C1 segment of cervical spinal cord (tissue), 14 donors: ENCODE measurements at regions not wholly inside any gene's neighbourhood (a gene's known extent, or its start where the extent isn't known, plus 50 kb on each side); places are given as distances from the start of the nearest gene placed in this dataset.

Source experiments
- DNase-seq, 14 donors: peaks; one replicate each; lab custom pipeline; 2025; lab: John Stamatoyannopoulos, UW

GRCh38 chr7:156104501-156105336, 292.5 kb upstream of the SHH start:
- no peak for DNase-seq

DNA sequence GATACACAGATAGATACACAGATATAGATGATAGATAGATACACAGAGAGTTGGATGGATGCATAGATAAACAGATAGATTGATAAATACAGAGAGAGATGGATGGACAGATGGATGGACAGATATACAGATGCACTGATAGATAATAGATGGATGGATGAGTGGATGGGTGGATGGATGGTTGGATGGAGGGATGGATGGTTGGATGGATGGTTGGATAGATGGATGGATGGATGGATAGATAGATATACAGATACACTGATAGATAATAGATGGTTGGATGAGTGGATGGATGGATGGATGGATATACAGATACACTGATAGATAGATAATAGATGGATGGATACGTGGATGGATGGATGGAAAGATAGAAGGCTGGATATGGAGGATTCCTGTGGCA, 290.0 kb upstream of the SHH start:
- DNase-seq = no peak

GRCh38 chr7:156101355-156101754, 289.1 kb upstream of the SHH start:
- DNase-seq = no peak

DNA sequence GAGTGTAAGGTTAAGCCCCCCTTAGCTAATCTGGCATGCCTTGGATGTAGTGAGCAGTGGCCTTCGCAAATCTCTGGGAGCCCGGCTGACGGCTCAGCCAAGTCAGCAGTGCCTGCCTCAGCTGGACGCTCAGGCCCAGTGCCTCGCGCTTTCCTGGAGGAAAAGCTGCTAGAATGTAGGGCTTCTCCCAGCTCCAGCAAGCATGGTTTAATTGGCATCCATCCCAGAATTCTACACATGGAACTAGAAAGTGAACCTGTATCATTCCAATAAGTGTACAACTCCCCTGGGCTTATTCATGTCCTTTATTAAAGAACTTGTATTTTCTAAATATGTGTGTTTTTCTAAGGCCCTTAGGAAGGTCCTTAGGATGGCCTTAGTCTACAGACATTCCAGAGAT, 287.8 kb upstream of the SHH start:
- no peak for DNase-seq

GRCh38 chr7:156099085-156099484, 286.8 kb upstream of the SHH start:
- no peak for DNase-seq

DNA sequence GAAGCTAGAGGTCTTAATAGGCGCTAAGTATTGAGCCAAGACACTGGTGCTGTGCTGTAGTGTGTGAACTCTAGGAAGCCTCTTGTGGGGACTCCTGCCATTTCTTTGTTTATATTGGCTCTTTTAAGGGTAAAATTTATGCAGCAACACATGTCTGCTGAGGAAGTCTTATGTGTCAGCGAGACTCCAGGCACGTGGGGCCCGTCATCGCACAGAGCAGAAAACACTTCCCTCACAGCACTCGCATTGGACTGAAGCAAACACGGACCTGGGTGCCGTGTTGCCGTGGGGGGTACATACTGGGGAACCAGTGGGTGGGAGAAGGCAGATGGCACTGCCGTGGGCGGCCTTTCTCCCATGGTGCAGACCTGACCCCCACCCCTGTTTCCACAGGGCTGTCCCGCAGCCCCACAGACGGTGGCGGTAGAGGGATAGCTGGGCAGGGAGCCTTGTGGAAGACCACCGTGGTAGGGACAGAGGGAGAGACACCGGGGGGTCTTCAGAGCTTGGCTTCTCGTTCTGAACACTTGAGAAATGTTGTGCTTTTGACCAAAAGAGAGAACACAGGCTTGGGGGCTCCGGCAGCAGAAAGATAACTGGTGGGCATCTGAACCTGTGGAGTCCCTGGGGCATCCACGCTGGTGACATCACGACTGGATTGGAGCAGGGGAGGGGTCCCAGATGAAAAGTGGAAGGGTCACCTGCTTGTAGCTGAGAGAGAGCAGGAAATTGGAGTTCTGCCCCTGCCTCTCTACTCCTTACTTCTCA, 284.7 kb upstream of the SHH start:
- DNase-seq = no peak

- no peak for DNase-seq
Measured at GRCh38 chr7:156095908-156096539, 283.8 kb upstream of the SHH start.

GRCh38 chr7:156094350-156095146, 282.3 kb upstream of the SHH start:
- DNase-seq = no peak

DNA sequence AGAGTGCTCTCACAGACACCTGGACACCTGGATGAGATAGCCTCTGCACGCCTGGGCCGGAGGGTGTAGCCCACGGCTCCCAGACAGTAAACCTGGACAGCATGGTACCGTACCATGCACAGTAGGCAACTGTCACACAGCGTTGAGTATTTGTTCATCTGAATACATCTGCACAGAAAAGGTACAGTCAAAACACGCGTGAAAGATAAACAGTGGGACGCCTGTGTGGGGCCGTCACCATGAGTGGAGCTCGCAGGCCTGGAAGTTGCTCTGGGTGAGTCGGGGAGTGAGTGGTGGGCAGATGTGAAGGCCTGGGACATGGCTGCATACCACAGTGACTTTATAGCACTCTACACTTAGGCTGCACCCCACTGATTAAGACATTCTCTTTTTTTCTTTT, 280.0 kb upstream of the SHH start:
- no peak for DNase-seq

DNA sequence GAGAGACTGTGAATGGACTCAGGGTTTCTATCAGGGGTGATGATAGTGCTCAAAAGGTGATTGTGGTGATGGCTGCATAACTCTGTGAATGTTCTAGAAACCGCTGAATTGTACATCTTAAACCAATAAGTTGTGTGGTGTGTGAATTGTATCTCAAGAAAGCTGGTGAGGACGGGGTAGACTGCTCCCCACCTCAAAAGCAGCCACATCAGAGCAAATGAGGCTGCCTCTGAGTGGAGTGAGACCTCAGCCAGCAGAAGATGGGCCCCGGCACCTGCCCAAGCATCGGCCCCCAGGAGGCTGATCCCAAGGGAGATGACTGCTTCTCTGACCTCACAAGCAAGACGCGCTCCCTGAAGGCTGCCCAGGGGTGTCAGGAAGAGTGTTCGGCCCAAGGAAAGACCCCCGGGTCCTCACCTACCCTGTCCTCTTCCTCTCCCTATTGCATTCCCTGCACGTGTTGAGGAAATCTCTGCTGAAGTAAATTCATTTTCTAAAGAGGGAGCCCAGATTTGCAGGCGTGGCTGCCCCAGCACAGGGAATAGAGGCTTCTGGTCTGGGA, 279.3 kb upstream of the SHH start:
- no peak for DNase-seq

- no peak for DNase-seq
Measured at GRCh38 chr7:156090988-156091387, 278.7 kb upstream of the SHH start.

- DNase-seq = no peak
Measured at GRCh38 chr7:156089222-156089621, 277.0 kb upstream of the SHH start.

DNA sequence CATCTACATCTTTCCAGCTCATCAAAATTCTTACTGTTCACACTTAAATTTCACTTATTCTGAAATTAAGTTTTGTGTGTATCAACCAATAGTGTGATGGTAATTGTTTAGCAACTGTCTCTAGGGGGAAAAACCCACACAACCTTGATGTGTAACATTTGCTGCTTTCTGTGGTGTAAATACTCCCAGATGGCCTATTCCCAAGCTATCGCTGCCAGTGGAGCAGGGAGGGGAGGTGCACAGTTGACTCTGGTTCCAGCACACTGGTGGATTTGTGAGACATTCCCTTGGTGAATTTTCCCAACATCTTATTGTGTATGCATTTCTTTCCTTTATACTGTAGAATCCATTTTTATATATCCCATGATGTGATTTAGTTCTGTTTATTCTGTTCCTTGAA, 275.9 kb upstream of the SHH start:
- no peak for DNase-seq

GRCh38 chr7:156082048-156083040, 270.1 kb upstream of the SHH start:
- DNase-seq = no peak

DNA sequence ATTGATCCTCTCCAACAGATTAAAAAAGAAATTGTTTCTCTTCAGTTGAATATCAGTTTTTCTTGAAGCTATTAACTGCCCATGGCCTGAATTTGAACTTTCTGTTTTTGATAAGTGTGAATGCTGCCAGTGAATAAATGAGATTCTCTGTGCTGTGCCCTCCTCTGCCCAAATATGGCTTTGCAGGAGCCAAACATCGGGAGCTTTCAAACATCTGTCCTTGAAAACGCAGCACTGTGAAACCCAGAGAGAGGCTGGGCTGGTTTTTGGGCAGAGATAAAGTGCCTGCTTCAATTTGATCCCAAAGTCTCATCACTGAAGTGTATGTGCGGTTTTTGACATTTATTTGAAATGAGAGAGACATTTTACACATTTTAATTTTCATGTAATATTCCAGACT, 268.3 kb upstream of the SHH start:
- no peak for DNase-seq

DNA sequence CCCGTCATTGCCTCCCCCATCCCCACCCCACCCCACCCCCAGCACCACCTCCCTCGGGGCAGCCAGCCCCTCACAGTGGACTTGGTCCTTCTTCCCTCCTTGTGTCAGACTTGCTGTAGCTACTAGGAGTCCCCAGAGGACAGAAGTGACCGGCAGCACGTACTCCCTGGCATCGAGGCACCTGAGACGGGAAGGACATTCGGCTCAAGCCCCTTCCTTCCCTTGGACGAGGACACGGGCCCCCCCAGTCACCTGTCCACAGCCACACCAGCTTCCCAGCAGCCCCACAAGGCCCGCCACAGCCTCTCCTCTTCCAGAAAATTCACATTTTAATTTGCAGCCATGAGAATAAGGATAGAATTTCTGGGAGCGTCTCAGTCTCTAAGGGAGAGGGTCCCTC, 267.8 kb upstream of the SHH start:
- no peak for DNase-seq

DNA sequence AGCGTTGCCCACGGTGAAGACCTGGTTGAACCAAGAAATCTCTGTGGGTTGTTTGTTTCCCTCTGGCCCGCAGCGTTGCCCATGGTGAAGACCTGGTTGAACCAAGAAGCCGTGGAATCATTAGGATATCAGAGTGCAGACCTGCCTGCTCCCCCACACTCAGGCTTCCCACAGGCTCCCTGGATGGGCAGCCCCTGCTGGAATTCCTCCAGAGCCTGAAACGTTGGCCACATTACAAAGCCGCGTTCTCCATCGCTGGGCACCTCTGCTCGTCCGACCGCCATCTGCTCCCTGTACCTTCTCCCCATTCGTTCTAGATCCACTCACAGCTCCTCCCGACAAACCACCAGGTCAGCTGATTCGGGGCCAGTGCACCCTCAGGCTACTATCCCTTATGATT, 266.9 kb upstream of the SHH start:
- no peak for DNase-seq

DNA sequence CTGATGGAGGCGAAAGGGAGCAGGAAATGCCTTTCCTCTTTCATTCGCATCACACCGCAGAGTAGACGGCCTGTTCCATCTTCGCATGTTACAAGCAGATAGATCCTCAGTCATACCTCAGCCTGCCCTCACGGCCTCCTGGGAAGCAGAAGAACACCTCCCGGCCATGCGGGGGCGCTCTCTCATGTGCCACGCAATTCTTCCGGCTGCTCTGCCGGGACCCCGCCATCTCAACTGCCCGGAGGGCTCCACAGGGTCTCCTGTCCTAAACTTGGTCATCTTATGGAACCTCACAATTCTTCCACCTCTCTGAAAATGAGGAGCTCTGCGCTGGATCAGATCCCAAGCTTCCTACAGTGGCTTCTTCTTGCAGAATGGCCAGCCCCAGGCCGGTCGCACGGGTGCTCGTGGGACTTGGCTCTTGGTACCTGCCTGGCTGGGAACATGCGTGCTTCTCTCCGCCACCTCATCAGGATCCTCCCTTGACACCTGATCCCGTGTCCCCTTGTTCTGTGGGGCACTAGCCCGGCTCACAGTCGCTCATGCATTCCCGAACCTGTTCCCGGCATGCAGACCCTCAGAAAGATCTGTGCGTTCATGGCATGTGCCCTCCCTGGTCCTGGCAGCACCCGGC, 262.8 kb upstream of the SHH start:
- DNase-seq = no peak

DNA sequence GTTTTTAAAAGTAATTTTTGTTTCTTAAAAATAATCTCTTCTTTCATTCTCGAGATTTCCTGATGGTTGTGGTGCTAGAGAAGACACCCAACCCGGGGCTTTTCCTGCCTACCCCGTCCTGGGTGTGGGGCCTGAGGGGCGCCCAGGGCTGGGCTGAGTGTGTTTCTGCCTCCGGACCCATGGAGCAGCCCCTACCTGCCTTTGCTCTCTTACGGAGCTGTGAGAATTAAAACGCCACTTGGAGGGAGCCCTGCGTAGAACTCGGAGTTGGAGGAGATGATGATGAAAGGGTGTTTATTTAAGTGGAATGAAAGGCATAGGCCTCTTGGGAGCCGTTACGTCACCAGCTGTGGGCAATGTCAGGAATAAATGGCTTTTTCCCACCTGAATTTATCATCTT, 261.8 kb upstream of the SHH start:
- DNase-seq = no peak
